IPS-20b (cell line): ENCODE measurements at regions not wholly inside any gene's neighbourhood (a gene's known extent, or its start where the extent isn't known, plus 50 kb on each side); places are given as distances from the start of the nearest gene placed in this dataset.

Experiments used
- H3K27ac ChIP-seq: one replicate; pipeline ENCODE4 v1.5.1; 2013; ENCODE audit warnings: low read length
- H3K27me3 ChIP-seq: 2 replicates; pipeline ENCODE4 v1.6.1; 2013; ENCODE audit warnings: mild to moderate bottlenecking, low read length, inconsistent platforms; ENCODE audit not compliant: insufficient read depth
- H3K36me3 ChIP-seq: 2 replicates; pipeline ENCODE4 v1.6.1; 2013; ENCODE audit warnings: low read depth, mild to moderate bottlenecking, inconsistent platforms, low read length, moderate library complexity; ENCODE audit not compliant: insufficient read depth
- H3K4me1 ChIP-seq: 2 replicates; pipeline ENCODE4 v1.6.1; 2013; ENCODE audit warnings: mild to moderate bottlenecking, control low read depth, inconsistent platforms, low read length, moderate library complexity; ENCODE audit not compliant: insufficient read depth
- H3K4me3 ChIP-seq: 2 replicates; pipeline ENCODE4 v1.5.1; 2013; ENCODE audit warnings: mild to moderate bottlenecking, low read length, inconsistent platforms
- H3K9ac ChIP-seq: 2 replicates; pipeline ENCODE4 v1.6.1; 2013; ENCODE audit warnings: low read depth, mild to moderate bottlenecking, inconsistent platforms, low read length, moderate library complexity
- H3K9me3 ChIP-seq: 2 replicates; pipeline ENCODE4 v1.6.1; 2013; ENCODE audit warnings: mild to moderate bottlenecking, low read depth, low read length, inconsistent platforms; ENCODE audit not compliant: insufficient read depth

DNA sequence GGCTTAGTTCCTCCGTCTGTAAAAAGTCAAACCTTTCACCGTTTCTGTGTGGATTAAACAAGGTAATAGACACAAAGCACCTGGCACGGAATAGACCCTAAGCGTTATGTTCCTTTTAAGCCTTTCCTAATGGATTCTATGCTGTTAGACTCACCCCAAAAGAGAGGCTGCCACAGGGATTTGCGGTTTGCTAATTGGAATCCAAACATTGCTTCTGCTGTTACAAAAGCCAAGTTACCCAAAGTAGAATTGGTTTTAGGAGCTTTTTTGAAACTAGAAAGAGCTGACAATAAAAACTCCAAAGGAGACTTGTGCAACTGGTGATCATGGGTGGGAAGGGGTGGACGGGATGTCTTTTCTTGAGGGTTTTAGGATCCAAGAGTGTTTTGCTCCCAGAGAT, 178.0 kb downstream of the BMP7 start:
- Histone ChIP-seq H3K4me1 (no peaks in the 10 kb centered on the region), H3K27ac (no peak overlapping the region), H3K27me3 (peaks cover 26% of the 10 kb centered on the region), H3K9ac (no peak overlapping the region), H3K4me3 (no peak overlapping the region), H3K36me3 (no peaks in the 10 kb centered on the region), H3K9me3 (no peaks in the 10 kb centered on the region)

DNA sequence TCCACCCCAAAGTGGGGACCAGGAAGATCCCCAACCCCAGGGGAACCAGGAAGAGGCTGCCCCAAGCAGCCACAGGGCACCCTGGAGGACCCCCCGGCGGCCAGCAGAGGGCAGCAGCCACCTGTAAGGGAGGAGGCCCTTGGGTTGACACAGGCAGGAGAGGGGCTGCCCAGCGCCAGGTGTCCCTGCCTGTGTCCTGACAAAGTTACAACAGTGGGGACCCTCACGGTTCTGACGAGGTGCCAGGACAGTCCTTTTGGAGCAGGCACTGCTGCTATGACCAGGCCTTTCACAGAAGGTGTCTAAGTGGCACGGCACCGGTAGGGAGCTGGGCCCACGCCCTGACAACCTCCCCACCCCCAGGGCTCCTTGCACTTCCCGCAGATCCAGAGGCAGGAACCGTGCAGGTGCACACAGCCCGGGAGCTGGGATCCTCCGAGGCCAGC, 176.7 kb downstream of the BMP7 start:
- H3K4me3 ChIP-seq: 0 out of 2 replicates have a peak overlapping the region, but pooled peaks have one; percentile 40
- no peak overlapping the region for H3K27ac ChIP-seq

DNA sequence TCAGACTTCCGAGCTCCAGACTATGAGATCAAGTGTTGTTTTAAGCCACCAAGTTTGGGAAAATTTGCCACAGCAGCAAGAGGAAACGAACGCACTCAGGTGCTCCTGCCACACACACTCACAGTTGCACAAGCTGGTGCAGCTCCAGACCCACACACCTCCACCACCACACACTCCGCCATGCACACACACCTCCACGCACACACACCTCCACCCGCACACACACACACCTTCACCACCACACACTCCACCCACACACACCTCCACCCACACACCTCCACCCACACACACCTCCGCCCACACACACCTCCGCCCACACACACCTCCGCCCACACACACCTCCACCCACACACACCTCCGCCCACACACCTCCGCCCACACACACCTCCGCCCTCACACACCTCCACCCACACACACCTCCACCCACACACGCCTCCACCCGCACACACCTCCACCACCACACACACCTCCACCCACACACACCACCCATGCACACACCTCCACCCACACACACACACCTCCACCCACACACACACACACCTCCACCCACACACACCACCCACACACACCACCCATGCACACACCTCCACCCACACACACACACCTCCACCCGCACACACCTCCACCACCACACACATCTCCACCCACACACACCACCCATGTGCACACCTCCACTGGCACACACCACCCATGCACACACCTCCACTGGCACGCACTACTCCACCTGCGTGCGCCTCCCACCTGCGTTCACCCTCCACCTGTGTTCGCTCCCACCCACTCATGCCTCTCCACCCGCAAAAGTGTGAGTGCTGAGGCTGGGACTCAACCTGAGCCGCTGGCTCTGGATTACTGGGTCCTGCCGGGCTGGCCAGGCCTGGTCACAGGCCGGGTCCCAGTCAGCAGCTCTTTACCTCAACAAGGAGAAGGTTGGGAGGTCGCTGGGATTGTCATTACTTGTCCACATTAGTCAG, 175.6 kb downstream of the BMP7 start:
- H3K4me1 ChIP-seq: no peaks in the 10 kb centered on the region
- H3K27ac ChIP-seq: no peak overlapping the region
- H3K9me3 ChIP-seq: no peaks in the 10 kb centered on the region
- peaks cover 26% of the 10 kb centered on the region for H3K27me3 ChIP-seq
- no peaks in the 10 kb centered on the region for H3K36me3 ChIP-seq
- no peak overlapping the region for H3K4me3 ChIP-seq
- no peak overlapping the region for H3K9ac ChIP-seq

More for the DNA sequence above, 176.7 kb downstream of the BMP7 start:
- Histone ChIP-seq H3K36me3 (no peaks in the 10 kb centered on the region), H3K9ac (no peak overlapping the region), H3K27me3 (peaks cover 26% of the 10 kb centered on the region), H3K9me3 (no peaks in the 10 kb centered on the region), H3K4me1 (no peaks in the 10 kb centered on the region)

DNA sequence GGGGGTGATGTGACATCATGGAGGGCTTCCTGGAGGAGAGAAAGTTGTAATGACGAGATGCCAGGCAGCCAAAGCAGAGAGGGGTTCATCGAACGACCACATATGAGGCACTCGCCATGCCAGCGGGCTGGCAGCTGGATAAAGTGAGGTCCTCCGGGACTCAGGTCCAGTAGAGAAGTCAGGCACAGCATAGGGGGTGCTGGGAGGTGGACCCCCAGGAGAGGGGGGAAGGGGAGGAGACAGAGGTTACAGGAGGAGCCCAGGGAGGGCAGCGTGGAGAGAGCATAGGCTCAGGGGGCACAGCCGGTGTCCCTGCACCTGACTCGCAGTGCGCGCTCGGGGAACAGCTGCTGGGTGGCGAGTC, 174.7 kb downstream of the BMP7 start:
- Histone ChIP-seq H3K9ac (no peak overlapping the region), H3K27ac (no peak overlapping the region), H3K36me3 (no peaks in the 10 kb centered on the region), H3K4me3 (peak overlapping the region; percentile 40; the same call in 1 of the 2 replicates), H3K27me3 (peaks cover 26% of the 10 kb centered on the region), H3K4me1 (no peaks in the 10 kb centered on the region), H3K9me3 (no peaks in the 10 kb centered on the region)

DNA sequence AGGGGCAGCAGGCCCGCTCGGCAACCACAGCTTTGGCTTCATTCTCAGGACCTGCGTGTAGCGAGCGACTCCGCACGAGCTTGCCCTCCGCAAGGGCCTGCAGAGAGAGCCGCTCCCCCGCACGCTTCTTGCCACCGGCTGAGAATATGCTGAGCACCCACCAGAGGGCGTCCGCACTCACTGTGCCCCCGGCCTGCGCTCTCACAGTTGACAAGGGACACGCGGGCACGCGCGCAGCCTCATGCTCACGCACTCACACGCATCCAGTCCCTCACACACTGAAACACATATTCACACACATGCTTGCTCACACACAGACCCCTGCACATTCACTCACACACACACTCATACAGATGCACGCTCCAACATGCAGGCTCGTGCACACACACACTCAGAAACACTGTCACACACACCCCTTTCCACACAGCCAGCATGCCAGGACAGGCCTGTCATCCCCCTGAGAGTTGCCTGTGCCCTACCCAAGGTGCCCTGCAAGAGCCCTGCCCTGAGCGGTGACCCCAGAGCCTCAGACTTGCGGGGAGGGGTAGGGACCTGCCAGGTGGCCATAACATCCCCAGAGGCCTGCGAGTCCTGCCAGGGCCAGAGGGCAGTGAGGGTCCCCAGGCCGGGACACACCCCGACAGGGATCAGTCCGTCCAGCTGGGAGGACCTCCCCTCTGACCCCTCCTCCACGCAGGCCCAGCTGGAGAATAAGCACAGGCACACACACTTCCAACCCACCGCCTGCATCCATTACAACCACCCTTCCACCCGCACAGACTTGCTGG, 174.1 kb downstream of the BMP7 start:
- Histone ChIP-seq H3K4me3 (peak overlapping the region; percentile 40; the same call in 1 of the 2 replicates), H3K27ac (no peak overlapping the region), H3K9me3 (no peaks in the 10 kb centered on the region), H3K27me3 (peaks cover 26% of the 10 kb centered on the region), H3K36me3 (no peaks in the 10 kb centered on the region), H3K9ac (no peak overlapping the region), H3K4me1 (no peaks in the 10 kb centered on the region)

DNA sequence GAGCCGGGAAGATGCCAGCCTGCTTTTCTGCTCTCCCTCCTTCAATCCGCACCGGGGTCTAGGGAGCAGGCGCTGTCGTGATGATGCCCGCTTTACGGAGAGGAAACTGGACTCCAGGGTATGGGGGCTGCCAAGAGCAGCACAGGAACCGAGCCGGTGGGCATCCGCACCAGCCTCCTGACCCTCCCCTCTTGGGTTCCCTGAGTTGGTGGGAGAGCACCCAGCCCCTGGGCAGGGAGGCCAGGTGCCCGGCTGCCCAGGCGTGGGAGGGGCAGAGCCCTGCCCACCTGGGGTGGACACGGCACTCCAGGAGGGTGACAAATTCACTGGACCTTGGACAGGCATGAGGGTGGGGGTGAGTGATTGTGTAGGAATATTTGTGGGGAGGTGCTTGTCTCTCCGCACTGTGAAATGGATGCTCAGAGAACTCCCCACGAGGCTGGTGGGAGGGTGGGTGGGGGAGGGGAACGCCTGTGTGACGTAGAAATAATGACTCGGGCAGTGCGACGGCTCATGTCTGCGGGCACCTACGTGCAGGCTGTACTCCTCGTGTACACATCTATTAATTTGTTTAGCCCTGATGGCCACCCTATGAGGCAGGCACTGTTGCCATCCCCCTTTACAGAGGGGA, 173.4 kb downstream of the BMP7 start:
- H3K27me3 ChIP-seq: peaks cover 26% of the 10 kb centered on the region
- no peaks in the 10 kb centered on the region for H3K9me3 ChIP-seq
- H3K36me3 ChIP-seq: no peaks in the 10 kb centered on the region
- no peak overlapping the region for H3K4me3 ChIP-seq
- H3K9ac ChIP-seq: no peak overlapping the region
- no peaks in the 10 kb centered on the region for H3K4me1 ChIP-seq
- H3K27ac ChIP-seq: no peak overlapping the region

DNA sequence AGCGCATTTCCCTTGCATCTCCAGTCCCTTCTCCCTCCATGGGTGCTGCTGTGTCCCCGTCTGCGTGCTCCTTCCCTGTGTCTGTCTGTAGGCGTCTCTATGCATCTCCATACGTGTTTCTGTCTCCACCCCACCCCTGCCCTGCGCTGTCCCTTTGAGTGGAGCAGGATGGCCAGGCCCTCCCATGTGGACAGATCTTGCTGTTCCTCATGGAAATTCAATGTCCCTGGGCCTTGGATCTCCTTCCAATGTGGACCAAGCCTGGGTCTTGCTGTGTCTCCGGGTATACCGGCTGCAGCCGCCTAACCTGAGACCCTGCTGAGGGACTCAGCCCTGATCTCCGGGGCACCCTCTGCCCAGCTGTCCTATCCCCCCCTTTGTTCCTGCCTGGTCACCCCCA, 172.7 kb downstream of the BMP7 start:
- no peaks in the 10 kb centered on the region for H3K36me3 ChIP-seq
- H3K4me3 ChIP-seq: no peak overlapping the region
- no peaks in the 10 kb centered on the region for H3K4me1 ChIP-seq
- no peaks in the 10 kb centered on the region for H3K9me3 ChIP-seq
- no peak overlapping the region for H3K27ac ChIP-seq
- no peak overlapping the region for H3K9ac ChIP-seq
- peaks cover 26% of the 10 kb centered on the region for H3K27me3 ChIP-seq

DNA sequence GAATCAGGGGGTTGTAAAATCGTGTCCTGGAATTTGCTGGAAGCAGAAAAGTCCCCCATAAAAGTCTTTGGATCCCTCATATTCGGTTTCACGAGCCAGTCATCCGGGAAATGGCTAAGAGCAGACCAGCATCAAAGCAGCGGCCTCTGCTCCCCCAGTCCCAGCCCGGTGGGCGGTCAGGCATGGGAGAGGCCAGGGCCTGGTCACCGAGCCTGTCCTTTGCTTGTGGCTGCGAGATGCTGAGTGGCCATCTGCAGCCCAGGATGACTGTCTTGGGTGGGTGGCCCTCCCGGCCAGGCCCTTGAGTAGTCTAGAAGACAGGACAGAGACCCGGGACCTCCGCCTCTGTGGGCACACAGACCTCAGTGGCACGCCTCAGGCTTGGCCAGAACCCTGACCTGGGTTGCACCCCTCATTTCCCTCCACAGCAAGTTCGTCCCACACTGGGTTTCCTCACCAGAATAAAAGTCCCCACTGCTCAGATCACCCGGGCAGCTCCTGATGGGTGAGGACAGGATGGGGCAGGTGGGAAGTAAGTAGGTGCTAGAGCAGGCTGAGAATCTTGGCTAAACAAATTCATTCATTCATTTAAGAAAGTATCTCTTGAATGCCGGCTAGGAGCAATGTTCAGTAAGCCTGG, 172.1 kb downstream of the BMP7 start:
- H3K4me1 ChIP-seq: no peaks in the 10 kb centered on the region
- H3K9me3 ChIP-seq: no peaks in the 10 kb centered on the region
- no peak overlapping the region for H3K9ac ChIP-seq
- peaks cover 26% of the 10 kb centered on the region for H3K27me3 ChIP-seq
- H3K4me3 ChIP-seq: no peak overlapping the region
- no peaks in the 10 kb centered on the region for H3K36me3 ChIP-seq
- no peak overlapping the region for H3K27ac ChIP-seq

DNA sequence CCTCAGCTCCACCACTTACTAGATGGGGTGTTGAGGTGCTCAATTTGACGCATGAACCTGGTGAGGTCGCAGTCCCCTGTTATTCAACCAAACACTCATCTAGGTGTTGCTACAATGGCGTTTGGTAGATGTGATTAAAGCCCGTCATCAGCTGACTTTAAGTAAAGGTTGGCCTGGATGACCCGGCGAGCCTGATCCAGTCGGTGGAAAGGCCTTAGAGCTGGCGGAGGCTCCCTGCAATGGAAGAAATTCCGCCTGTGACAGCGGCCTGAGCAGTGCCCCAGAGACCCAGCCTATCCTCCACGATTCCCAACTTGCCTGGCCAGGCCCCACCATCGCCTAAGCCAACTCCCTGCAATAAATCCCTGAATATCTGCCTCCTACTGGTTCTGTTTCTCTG, 171.4 kb downstream of the BMP7 start:
- H3K4me1 ChIP-seq: no peaks in the 10 kb centered on the region
- no peaks in the 10 kb centered on the region for H3K36me3 ChIP-seq
- H3K9me3 ChIP-seq: no peaks in the 10 kb centered on the region
- no peak overlapping the region for H3K9ac ChIP-seq
- H3K27ac ChIP-seq: no peak overlapping the region
- no peak overlapping the region for H3K4me3 ChIP-seq
- H3K27me3 ChIP-seq: peaks cover 24% of the 10 kb centered on the region

DNA sequence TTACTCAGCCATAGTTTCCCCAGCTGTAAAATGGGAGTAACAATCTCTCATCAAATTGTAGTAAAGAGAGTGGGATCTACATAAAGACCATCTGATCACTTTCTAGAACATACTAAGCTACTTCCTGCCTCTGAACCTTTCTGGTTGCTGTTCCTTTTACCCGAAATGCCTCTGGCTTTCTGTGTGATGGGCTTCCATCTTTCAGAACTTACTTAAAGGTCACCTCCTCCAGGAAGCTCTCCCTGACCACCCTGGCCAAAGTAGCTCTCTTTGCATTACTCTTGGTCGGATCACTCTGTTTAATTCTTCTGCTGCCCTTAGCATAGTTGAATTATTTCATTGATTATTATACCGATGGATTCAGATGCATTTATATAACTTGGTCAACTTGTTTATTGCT, 171.0 kb downstream of the BMP7 start:
- Histone ChIP-seq H3K27me3 (peaks cover 20% of the 10 kb centered on the region), H3K9me3 (no peaks in the 10 kb centered on the region), H3K9ac (no peak overlapping the region), H3K4me1 (no peaks in the 10 kb centered on the region), H3K4me3 (no peak overlapping the region), H3K36me3 (no peaks in the 10 kb centered on the region), H3K27ac (no peak overlapping the region)

DNA sequence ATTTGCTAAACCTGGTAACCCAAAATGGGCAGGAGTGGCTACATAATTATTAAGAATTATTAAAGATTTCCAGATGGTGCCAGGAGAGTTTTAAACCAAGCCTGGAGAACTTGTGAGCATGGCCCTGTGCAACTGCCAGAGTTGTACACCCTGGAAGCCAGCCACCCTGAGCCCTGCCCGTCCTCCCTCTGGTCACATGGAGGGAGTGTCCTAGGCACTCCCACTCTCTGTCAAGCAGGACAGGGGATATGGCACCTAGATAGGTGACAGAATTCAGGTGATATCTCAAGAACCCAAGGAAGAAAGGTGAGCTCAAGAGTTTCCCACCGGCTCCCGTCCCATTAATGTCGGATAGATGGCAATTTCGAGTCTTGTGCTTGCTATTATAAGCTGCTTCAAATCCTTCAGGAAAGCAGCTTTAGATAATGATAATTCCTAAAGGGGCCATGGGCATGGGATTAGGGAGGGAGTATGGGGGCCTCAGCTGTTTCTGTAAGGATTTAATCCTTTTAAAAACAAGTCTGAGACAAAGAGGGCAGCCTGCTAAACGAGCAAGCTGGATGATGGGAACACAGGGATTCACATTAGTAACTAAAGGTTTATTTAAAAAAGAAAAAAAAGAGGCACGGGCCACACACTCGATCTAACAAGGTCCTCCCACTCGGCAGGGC, 169.1 kb downstream of the BMP7 start:
- Histone ChIP-seq H3K36me3 (no peaks in the 10 kb centered on the region), H3K27ac (no peak overlapping the region), H3K9ac (no peak overlapping the region), H3K27me3 (peaks cover 5% of the 10 kb centered on the region), H3K9me3 (no peaks in the 10 kb centered on the region), H3K4me1 (no peaks in the 10 kb centered on the region), H3K4me3 (no peak overlapping the region)
